Keratinocyte (primary cell): ENCODE measurements at regions not wholly inside any gene's neighbourhood (a gene's known extent, or its start where the extent isn't known, plus 50 kb on each side); places are given as distances from the start of the nearest gene placed in this dataset.

Source experiments
- DNase-seq: peaks from one replicate; pipeline ENCODE4 v3.0.0-alpha.2; 2011; ENCODE audit warnings: low read depth, missing footprints, low spot score
- FAIRE-seq: peaks from 2 replicates; lab custom pipeline; 2011; peaks lifted over from hg19 to GRCh38; lab: Jason Lieb, UNC
- H2AFZ ChIP-seq: 2 replicates; pipeline ENCODE4 v1.6.0; 2012; ENCODE audit warnings: low read length, control low read depth, inconsistent platforms; ENCODE audit not compliant: control insufficient read depth
- H3K27ac ChIP-seq: 2 replicates; pipeline ENCODE4 v1.5.1; 2011; ENCODE audit warnings: low read length; ENCODE audit not compliant: control insufficient read depth, insufficient read depth
- H3K27me3 ChIP-seq: 3 replicates; pipeline ENCODE4 v1.6.0; 2011; ENCODE audit warnings: low read length; ENCODE audit not compliant: control insufficient read depth, insufficient read depth; ENCODE audit errors: extremely low read depth
- H3K36me3 ChIP-seq, 2 experiments: 2 replicates in 1 of 2; 3 replicates in 1 of 2; pipeline ENCODE4 v1.5.1; 2011; ENCODE audit warnings: low read length in 2 of 2, mild to moderate bottlenecking in 1 of 2; ENCODE audit not compliant: control insufficient read depth in 2 of 2, insufficient read depth in 2 of 2; ENCODE audit errors: extremely low read depth in 1 of 2
- H3K4me1 ChIP-seq: 3 replicates; pipeline ENCODE4 v1.5.1; 2011; ENCODE audit warnings: low read length; ENCODE audit not compliant: control insufficient read depth, insufficient read depth; ENCODE audit errors: extremely low read depth
- H3K4me2 ChIP-seq: 3 replicates; pipeline ENCODE4 v1.6.0; 2011; ENCODE audit warnings: low read depth, low read length; ENCODE audit not compliant: control insufficient read depth, insufficient read depth; ENCODE audit errors: extremely low read depth
- H3K4me3 ChIP-seq, 3 experiments: fragments of 200-600 bp in 1 of 3; sonication (generic) in 1 of 3; 2 replicates in 2 of 3; 3 replicates in 1 of 3; pipeline ENCODE4 v1.5.1; 2011 to 2016; ENCODE audit warnings: low read length in 3 of 3, mild to moderate bottlenecking in 3 of 3, control low read depth in 2 of 3, inconsistent platforms in 1 of 3, low read depth in 1 of 3, mixed read lengths in 1 of 3, mixed run types in 1 of 3, moderate library complexity in 1 of 3; ENCODE audit not compliant: control insufficient read depth in 2 of 3, insufficient read depth in 2 of 3; ENCODE audit errors: extremely low read depth in 1 of 3
- H3K79me2 ChIP-seq: 2 replicates; pipeline ENCODE4 v1.6.0; 2012; ENCODE audit warnings: low read length; ENCODE audit not compliant: control insufficient read depth, insufficient read depth
- H3K9ac ChIP-seq: 3 replicates; pipeline ENCODE4 v1.6.0; 2011; ENCODE audit warnings: low read length; ENCODE audit not compliant: control insufficient read depth, insufficient read depth; ENCODE audit errors: extremely low read depth
- H3K9me1 ChIP-seq: 3 replicates; pipeline ENCODE4 v1.6.0; 2011; ENCODE audit warnings: low read length; ENCODE audit not compliant: control insufficient read depth, insufficient read depth; ENCODE audit errors: extremely low read depth
- H3K9me3 ChIP-seq: 2 replicates; pipeline ENCODE4 v1.5.1; 2012; ENCODE audit warnings: low read depth, low read length; ENCODE audit not compliant: control insufficient read depth
- H4K20me1 ChIP-seq: 3 replicates; pipeline ENCODE4 v1.6.0; 2011; ENCODE audit warnings: low read length; ENCODE audit not compliant: control insufficient read depth, insufficient read depth; ENCODE audit errors: extremely low read depth
- EZH2 ChIP-seq: IDR thresholded peaks from one replicate; pipeline ENCODE4 v1.6.1; 2012; ENCODE audit warnings: inconsistent platforms, mild to moderate bottlenecking, low read length, moderate library complexity
- dilution Hi-C: fragments of 300-500 bp; cut with MboI; formaldehyde crosslinking; loops from one replicate; pipeline ENCODE4 v1.7.0; 2020; ENCODE audit warnings: low sequenced_read_pairs; ENCODE audit not compliant: extremely low pct_ligation_motif_present
- TF ChIP-seq, protein P1 (sequence below), 3 experiments: IDR thresholded peaks in 1 of 3; conservative IDR thresholded peaks in 1 of 3; optimal IDR thresholded peaks in 1 of 3; 2 replicates in 2 of 3; 3 replicates in 1 of 3; pipeline versions ENCODE3 to v1.5.1; 2011; ENCODE audit warnings: low read length in 3 of 3, mild to moderate bottlenecking in 3 of 3, moderate library complexity in 2 of 3, control low read depth in 1 of 3, inconsistent platforms in 1 of 3; ENCODE audit not compliant: insufficient read depth in 2 of 3; ENCODE audit errors: extremely low read depth in 1 of 3

DNA sequence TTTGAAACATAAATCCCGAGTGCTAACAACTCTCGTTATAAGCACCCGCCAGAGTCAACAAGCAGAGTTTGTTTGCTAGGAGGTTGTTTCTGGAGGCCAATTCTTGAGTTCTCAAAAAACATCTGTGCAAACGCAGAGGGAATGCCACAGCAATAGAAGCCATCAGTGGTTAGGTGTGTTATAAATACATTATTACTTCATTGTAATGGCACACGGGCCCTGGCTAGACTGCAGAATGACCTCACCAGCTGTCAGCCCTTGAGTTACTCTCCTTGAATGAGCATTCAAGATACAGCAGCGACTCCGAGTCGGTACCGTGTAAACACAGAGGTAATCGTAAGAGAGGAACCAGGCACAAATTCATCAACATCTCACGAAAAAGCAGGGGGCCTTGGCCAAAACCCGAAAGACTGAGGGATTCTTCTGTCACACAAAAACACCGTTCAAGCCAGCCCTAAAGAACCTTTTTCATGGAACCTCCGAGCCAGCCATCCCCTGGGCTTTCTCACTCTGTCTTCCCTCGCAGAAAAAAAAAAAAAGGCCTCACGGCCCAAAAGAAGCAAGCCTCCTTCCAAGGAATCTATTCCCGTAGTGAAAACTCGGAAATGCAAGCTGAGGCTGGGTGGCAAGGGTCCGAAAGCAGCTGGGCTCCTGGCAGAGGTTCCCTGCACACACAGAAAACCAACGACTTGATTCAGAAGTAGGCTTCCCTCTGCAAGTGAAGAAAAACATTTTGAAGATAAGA lies 133.7 kb upstream of the MEIS1 start:
- dilution Hi-C loops = no loop called here
- TF ChIP-seq, protein P1, sequence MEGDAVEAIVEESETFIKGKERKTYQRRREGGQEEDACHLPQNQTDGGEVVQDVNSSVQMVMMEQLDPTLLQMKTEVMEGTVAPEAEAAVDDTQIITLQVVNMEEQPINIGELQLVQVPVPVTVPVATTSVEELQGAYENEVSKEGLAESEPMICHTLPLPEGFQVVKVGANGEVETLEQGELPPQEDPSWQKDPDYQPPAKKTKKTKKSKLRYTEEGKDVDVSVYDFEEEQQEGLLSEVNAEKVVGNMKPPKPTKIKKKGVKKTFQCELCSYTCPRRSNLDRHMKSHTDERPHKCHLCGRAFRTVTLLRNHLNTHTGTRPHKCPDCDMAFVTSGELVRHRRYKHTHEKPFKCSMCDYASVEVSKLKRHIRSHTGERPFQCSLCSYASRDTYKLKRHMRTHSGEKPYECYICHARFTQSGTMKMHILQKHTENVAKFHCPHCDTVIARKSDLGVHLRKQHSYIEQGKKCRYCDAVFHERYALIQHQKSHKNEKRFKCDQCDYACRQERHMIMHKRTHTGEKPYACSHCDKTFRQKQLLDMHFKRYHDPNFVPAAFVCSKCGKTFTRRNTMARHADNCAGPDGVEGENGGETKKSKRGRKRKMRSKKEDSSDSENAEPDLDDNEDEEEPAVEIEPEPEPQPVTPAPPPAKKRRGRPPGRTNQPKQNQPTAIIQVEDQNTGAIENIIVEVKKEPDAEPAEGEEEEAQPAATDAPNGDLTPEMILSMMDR (optimal IDR thresholded peaks at IDR 0.05 in 1 of 3, IDR thresholded peaks at IDR 0.05 in 1 of 3, conservative IDR thresholded peaks at IDR 0.05 in 1 of 3; ENCODE audit: extremely low read depth in 1 of 3, insufficient read depth in 2 of 3, low read length in 3 of 3) = no peak
- TF ChIP-seq EZH2 = no peak
- no peaks in the 10 kb centered on the region for H3K9me1 ChIP-seq
- DNase-seq (no peak), FAIRE-seq (no peak)
- H3K4me2 ChIP-seq = no peak overlapping the region
- H4K20me1 ChIP-seq = no peaks in the 10 kb centered on the region
- H3K27ac ChIP-seq = no peak overlapping the region
- H3K9me3 ChIP-seq = no peaks in the 10 kb centered on the region
- H3K9ac ChIP-seq = no peak overlapping the region
- no peak overlapping the region for H3K4me3 ChIP-seq
- peaks cover 3% of the 10 kb centered on the region for H3K27me3 ChIP-seq
- no peaks in the 10 kb centered on the region for H3K36me3 ChIP-seq
- H3K79me2 ChIP-seq = no peaks in the 10 kb centered on the region
- no peak overlapping the region for H2AFZ ChIP-seq
- H3K4me1 ChIP-seq = no peaks in the 10 kb centered on the region

DNA sequence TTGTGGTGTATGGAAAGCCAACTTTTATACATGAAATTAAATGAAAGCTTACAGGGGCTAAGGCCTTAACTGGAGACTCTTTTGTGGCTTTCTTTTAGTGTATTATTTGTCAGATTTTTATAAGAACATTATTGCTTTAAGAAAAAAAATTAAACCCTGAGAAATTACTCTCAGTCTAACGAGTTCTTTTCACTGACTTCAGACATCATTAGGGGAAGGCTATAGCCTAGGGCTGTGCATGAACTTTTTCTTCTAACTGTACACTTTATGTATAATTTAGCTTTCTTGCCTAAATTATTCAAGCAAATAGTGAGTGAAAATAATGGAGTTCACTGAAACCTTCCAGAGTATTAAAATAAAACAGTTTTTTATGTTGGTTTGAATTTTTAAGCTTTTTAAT lies 151.1 kb upstream of the MEIS1 start:
- H3K4me3 ChIP-seq = no peak overlapping the region
- H3K79me2 ChIP-seq = no peaks in the 10 kb centered on the region
- dilution Hi-C loops = no loop called here
- no peaks in the 10 kb centered on the region for H3K4me1 ChIP-seq
- H3K36me3 ChIP-seq = no peaks in the 10 kb centered on the region
- no peak overlapping the region for H2AFZ ChIP-seq
- no peaks in the 10 kb centered on the region for H3K27me3 ChIP-seq
- H3K4me2 ChIP-seq = no peak overlapping the region
- DNase-seq = no peak
- H3K27ac ChIP-seq = no peak overlapping the region
- TF ChIP-seq, protein P1 (optimal IDR thresholded peaks at IDR 0.05 in 1 of 3, IDR thresholded peaks at IDR 0.05 in 1 of 3, conservative IDR thresholded peaks at IDR 0.05 in 1 of 3; ENCODE audit: extremely low read depth in 1 of 3, insufficient read depth in 2 of 3, low read length in 3 of 3) = no peak
- no peak for TF ChIP-seq EZH2
- FAIRE-seq = no peak
- H3K9ac ChIP-seq = no peak overlapping the region
- H3K9me3 ChIP-seq = no peaks in the 10 kb centered on the region
- H4K20me1 ChIP-seq = no peaks in the 10 kb centered on the region
- no peaks in the 10 kb centered on the region for H3K9me1 ChIP-seq
